Vagina (tissue), 2 donors: ENCODE measurements at regions not wholly inside any gene's neighbourhood (a gene's known extent, or its start where the extent isn't known, plus 50 kb on each side); places are given as distances from the start of the nearest gene placed in this dataset.

Experiments
- POLR2A ChIP-seq, 2 donors: fragments of 450-650 bp; IDR thresholded peaks; one replicate each; pipeline ENCODE4 v1.6.1; 2017; ENCODE audit warnings: antibody characterized with exemption in 2 of 2, mild to moderate bottlenecking in 2 of 2, moderate library complexity in 2 of 2
- POLR2AphosphoS5 ChIP-seq, 2 donors: sonication (generic); formaldehyde crosslinking; IDR thresholded peaks; one replicate each; pipeline ENCODE4 v1.9.0; 2017; ENCODE audit warnings: antibody characterized with exemption in 2 of 2, mild to moderate bottlenecking in 2 of 2, low read depth in 1 of 2; ENCODE audit not compliant: insufficient read depth in 1 of 2
- TF ChIP-seq, protein P1 (sequence below), 3 experiments: fragments of 450-650 bp in 2 of 3; fragments of 200-600 bp in 1 of 3; sonication (generic) in 1 of 3; IDR thresholded peaks; one replicate each; pipeline ENCODE4 v1.5.1; 2017 to 2019; ENCODE audit warnings: antibody characterized with exemption in 3 of 3, mild to moderate bottlenecking in 2 of 3, moderate library complexity in 2 of 3

DNA sequence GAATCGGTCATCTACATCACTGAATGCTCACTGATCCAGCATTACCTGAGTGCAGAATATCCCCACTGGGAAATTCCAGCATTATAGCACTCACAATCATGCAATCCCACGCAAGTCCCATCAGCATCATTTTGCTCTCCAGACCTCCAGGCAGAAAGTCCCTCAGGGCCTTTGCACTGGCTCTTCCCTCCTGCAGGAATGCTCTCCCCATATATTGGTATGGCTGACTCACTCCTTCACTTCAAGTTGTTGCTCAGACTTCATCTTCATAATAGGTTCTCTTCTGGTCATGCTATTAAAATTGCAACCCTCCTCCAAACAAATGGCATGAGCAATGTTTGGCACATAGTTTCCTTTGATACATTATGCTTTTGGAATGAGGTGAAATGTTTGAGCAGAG is 64.7 kb upstream of the CELF4 start:
- TF ChIP-seq, protein P1, sequence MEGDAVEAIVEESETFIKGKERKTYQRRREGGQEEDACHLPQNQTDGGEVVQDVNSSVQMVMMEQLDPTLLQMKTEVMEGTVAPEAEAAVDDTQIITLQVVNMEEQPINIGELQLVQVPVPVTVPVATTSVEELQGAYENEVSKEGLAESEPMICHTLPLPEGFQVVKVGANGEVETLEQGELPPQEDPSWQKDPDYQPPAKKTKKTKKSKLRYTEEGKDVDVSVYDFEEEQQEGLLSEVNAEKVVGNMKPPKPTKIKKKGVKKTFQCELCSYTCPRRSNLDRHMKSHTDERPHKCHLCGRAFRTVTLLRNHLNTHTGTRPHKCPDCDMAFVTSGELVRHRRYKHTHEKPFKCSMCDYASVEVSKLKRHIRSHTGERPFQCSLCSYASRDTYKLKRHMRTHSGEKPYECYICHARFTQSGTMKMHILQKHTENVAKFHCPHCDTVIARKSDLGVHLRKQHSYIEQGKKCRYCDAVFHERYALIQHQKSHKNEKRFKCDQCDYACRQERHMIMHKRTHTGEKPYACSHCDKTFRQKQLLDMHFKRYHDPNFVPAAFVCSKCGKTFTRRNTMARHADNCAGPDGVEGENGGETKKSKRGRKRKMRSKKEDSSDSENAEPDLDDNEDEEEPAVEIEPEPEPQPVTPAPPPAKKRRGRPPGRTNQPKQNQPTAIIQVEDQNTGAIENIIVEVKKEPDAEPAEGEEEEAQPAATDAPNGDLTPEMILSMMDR (IDR thresholded peaks at IDR 0.05): no peak
- TF ChIP-seq POLR2AphosphoS5 (IDR thresholded peaks at IDR 0.05; ENCODE audit: insufficient read depth in 1 of 2, low read depth in 1 of 2) (no peak), POLR2A (IDR thresholded peaks at IDR 0.05) (no peak)
